Central memory CD4-positive, alpha-beta T cell (primary cell): ENCODE measurements at regions not wholly inside any gene's neighbourhood (a gene's known extent, or its start where the extent isn't known, plus 50 kb on each side); places are given as distances from the start of the nearest gene placed in this dataset.
A peak's percentile ranks its signal among the peaks of the same experiment; 100 is the strongest.
"Not testable (repeated sequence)": the region's sequence is repeated elsewhere in the genome, so short reads cannot be mapped to it uniquely, and the experiment has no call there.

Experiments
- DNase-seq: peaks from one replicate; pipeline ENCODE4 v3.0.0; 2022

- not testable (repeated sequence) for DNase-seq
Measured at GRCh38 chr5:176061269-176061622, 93.1 kb upstream of the THOC3 start.

GRCh38 chr5:176061660-176062059 is 93.5 kb upstream of the THOC3 start:
- DNase-seq, result not testable (repeated sequence)

GRCh38 chr5:176066262-176066945 is 98.3 kb upstream of the THOC3 start:
- not testable (repeated sequence) for DNase-seq

GRCh38 chr5:176067162-176067561 is 99.0 kb upstream of the THOC3 start:
- DNase-seq, result not testable (repeated sequence)

GRCh38 chr5:176067948-176068347 is 99.8 kb upstream of the THOC3 start:
- DNase-seq, result not testable (repeated sequence)

- DNase-seq, result not testable (repeated sequence)
Measured at GRCh38 chr5:176073996-176074571, 106.0 kb upstream of the THOC3 start.

GRCh38 chr5:176083717-176084116 is 115.6 kb upstream of the THOC3 start:
- not testable (repeated sequence) for DNase-seq

- not testable (repeated sequence) for DNase-seq
Measured at GRCh38 chr5:176103083-176103482, 135.0 kb upstream of the THOC3 start.

- DNase-seq, result not testable (repeated sequence)
Measured at GRCh38 chr5:176112888-176113287, 125.3 kb upstream of the SIMC1 start.

- DNase-seq, result not testable (repeated sequence)
Measured at GRCh38 chr5:176113673-176114335, 124.4 kb upstream of the SIMC1 start.

GRCh38 chr5:176114825-176115224 is 123.4 kb upstream of the SIMC1 start:
- DNase-seq, result not testable (repeated sequence)

- DNase-seq, result not testable (repeated sequence)
Measured at GRCh38 chr5:176117699-176118238, 120.5 kb upstream of the SIMC1 start.

GRCh38 chr5:176122361-176122760 is 115.9 kb upstream of the SIMC1 start:
- DNase-seq, result not testable (repeated sequence)

- DNase-seq, result not testable (repeated sequence)
Measured at GRCh38 chr5:176124120-176124519, 114.1 kb upstream of the SIMC1 start.

GRCh38 chr5:176131771-176132170 is 106.5 kb upstream of the SIMC1 start:
- no peak for DNase-seq

GRCh38 chr5:176132471-176133288 is 105.5 kb upstream of the SIMC1 start:
- peak; percentile 1 for DNase-seq

- DNase-seq, result peak; percentile 0
Measured at GRCh38 chr5:176133289-176133870, 104.8 kb upstream of the SIMC1 start.

- no peak for DNase-seq
Measured at GRCh38 chr5:176133877-176134276, 104.3 kb upstream of the SIMC1 start.

- no peak for DNase-seq
Measured at GRCh38 chr5:176134529-176135223, 103.5 kb upstream of the SIMC1 start.

- not testable (repeated sequence) for DNase-seq
Measured at GRCh38 chr5:176140138-176140537, 98.1 kb upstream of the SIMC1 start.

GRCh38 chr5:176144508-176144907 is 93.7 kb upstream of the SIMC1 start:
- DNase-seq, result no peak

GRCh38 chr5:176149948-176150347 is 88.3 kb upstream of the SIMC1 start:
- not testable (repeated sequence) for DNase-seq
